Body of pancreas (tissue), 4 donors: ENCODE measurements at regions not wholly inside any gene's neighbourhood (a gene's known extent, or its start where the extent isn't known, plus 50 kb on each side); places are given as distances from the start of the nearest gene placed in this dataset.

Source experiments
- ATAC-seq: fragments of 150-250 bp; one replicate; pipeline ENCODE4 v1.9.1; 2016
- DNase-seq, 4 donors: peaks; one replicate each; pipeline ENCODE4 v3.0.0-alpha.2; 2019
- H3K27ac ChIP-seq, 4 donors: fragments of 200-600 bp; sonication (generic); 1 replicate in 3 of 4; 2 replicates in 1 of 4; pipeline versions ENCODE4 v1.5.1 to v1.6.1; 2016 to 2019; ENCODE audit warnings: mild to moderate bottlenecking in 1 of 4, mixed read lengths in 1 of 4, moderate library complexity in 1 of 4
- H3K27me3 ChIP-seq, 2 donors: fragments of 200-600 bp; sonication (generic); one replicate each; pipeline ENCODE4 v1.6.0; 2016; ENCODE audit warnings: mild to moderate bottlenecking in 1 of 2
- H3K36me3 ChIP-seq, 2 donors: fragments of 200-600 bp; sonication (generic); replicated peaks in 1 of 2; 2 replicates each; pipeline ENCODE4 v1.5.1; 2016; ENCODE audit warnings: low read depth in 2 of 2; ENCODE audit not compliant: insufficient read depth in 1 of 2
- H3K4me1 ChIP-seq: fragments of 200-600 bp; sonication (generic); one replicate; pipeline ENCODE4 v1.6.0; 2016
- H3K4me3 ChIP-seq, 2 donors: fragments of 200-600 bp; sonication (generic); 1 replicate in 1 of 2; 2 replicates in 1 of 2; pipeline ENCODE4 v1.5.1; 2016 to 2019
- H3K9me3 ChIP-seq, 3 donors: fragments of 200-600 bp; sonication (generic); 1 replicate in 2 of 3; 2 replicates in 1 of 3; pipeline ENCODE4 v1.5.1; 2016
- POLR2A ChIP-seq, 3 donors: fragments of 450-650 bp; IDR thresholded peaks; one replicate each; pipeline ENCODE4 v1.6.1; 2016; ENCODE audit warnings: antibody characterized with exemption in 3 of 3, mild to moderate bottlenecking in 2 of 3
- WGBS, 2 donors: methylation state at CpG; one replicate each; pipeline ENCODE4 v1.1.5; 2017; 5-methylcytosine and 5-hydroxymethylcytosine counted together
- intact Hi-C: fragments of 100-400 bp; cut with DNase I; formaldehyde crosslinking; loops from one replicate; pipeline ENCODE4 v1.15.1; 2023
- TF ChIP-seq, protein P1 (sequence below), 7 experiments: fragments of 450-650 bp in 4 of 7; fragments of 200-600 bp in 3 of 7; sonication (generic) in 3 of 7; IDR thresholded peaks; one replicate each; pipeline ENCODE4 v1.5.1; 2016 to 2019; ENCODE audit warnings: antibody characterized with exemption in 7 of 7

DNA sequence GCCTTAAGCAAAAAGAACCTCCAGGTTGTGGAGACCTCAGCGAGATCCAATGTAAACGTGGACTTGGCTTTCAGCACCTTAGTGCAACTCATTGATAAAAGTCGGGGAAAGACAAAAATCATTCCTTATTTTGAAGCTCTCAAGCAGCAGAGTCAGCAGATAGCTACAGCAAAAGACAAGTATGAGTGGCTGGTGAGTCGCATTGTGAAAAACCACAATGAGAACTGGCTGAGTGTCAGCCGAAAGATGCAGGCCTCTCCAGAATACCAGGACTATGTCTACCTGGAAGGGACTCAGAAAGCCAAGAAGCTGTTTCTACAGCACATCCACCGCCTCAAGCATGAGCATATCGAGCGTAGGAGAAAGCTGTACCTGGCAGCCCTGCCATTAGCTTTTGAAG, 58.5 kb downstream of the ARHGAP35 start:
- TF ChIP-seq, protein P1, sequence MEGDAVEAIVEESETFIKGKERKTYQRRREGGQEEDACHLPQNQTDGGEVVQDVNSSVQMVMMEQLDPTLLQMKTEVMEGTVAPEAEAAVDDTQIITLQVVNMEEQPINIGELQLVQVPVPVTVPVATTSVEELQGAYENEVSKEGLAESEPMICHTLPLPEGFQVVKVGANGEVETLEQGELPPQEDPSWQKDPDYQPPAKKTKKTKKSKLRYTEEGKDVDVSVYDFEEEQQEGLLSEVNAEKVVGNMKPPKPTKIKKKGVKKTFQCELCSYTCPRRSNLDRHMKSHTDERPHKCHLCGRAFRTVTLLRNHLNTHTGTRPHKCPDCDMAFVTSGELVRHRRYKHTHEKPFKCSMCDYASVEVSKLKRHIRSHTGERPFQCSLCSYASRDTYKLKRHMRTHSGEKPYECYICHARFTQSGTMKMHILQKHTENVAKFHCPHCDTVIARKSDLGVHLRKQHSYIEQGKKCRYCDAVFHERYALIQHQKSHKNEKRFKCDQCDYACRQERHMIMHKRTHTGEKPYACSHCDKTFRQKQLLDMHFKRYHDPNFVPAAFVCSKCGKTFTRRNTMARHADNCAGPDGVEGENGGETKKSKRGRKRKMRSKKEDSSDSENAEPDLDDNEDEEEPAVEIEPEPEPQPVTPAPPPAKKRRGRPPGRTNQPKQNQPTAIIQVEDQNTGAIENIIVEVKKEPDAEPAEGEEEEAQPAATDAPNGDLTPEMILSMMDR (IDR thresholded peaks at IDR 0.05) = no peak
- TF ChIP-seq POLR2A (IDR thresholded peaks at IDR 0.05) = no peak
- DNase-seq (no peak), ATAC-seq (no peak)
- H3K27ac ChIP-seq = no peak overlapping the region
- WGBS, 2 donors = 83% methylated on average over 8 of the region's 8 CpGs
- H3K27me3 ChIP-seq = no peaks in the 10 kb centered on the region
- peaks cover 0 to 8% of the 10 kb centered on the region in 2 donors for H3K36me3 ChIP-seq
- H3K4me3 ChIP-seq = no peak overlapping the region
- no peaks in the 10 kb centered on the region for H3K9me3 ChIP-seq
- peaks cover 3% of the 10 kb centered on the region for H3K4me1 ChIP-seq
- intact Hi-C loops = no loop called here

DNA sequence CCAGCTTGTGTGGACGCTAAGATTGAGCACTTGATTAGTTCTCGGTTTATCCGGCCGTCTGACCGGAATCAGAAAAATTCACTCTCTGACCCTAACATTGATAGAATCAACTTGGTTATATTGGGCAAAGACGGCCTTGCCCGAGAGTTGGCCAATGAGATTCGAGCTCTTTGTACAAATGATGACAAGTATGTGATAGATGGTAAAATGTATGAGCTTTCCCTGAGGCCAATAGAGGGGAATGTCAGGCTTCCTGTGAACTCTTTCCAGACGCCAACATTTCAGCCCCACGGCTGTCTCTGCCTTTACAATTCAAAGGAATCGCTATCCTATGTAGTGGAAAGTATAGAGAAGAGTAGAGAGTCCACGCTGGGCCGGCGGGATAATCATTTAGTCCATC, 59.6 kb downstream of the ARHGAP35 start:
- 81 to 84% methylated on average over 14 of the region's 14 CpGs for WGBS, 2 donors
- intact Hi-C loops = no loop called here
- peaks cover 0 to 8% of the 10 kb centered on the region in 2 donors for H3K36me3 ChIP-seq

DNA sequence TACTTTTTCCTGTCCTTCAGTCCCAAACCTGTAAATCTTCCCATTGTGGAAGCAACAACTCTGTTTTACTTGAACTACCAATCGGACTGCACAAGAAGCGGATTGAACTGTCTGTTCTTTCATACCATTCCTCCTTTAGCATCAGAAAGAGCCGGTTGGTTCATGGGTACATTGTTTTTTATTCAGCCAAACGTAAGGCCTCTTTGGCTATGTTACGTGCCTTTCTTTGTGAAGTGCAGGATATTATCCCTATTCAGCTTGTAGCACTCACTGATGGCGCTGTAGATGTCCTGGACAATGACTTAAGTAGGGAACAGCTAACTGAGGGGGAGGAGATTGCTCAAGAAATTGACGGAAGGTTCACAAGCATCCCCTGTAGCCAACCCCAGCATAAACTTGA, 60.3 kb downstream of the ARHGAP35 start:
- no peaks in the 10 kb centered on the region for H3K27me3 ChIP-seq
- DNase-seq (no peak), ATAC-seq (no peak)
- intact Hi-C loops = no loop called here
- H3K4me1 ChIP-seq = peaks cover 21% of the 10 kb centered on the region
- no peak overlapping the region for H3K27ac ChIP-seq
- whole genome bisulfite sequencing, 2 donors = 90 to 94% methylated on average over 7 of the region's 7 CpGs
- TF ChIP-seq POLR2A (IDR thresholded peaks at IDR 0.05) = no peak
- TF ChIP-seq, protein P1 (IDR thresholded peaks at IDR 0.05) = no peak
- H3K4me3 ChIP-seq = no peak overlapping the region
- H3K9me3 ChIP-seq = no peaks in the 10 kb centered on the region
- H3K36me3 ChIP-seq = peaks cover 0 to 8% of the 10 kb centered on the region in 2 donors

More for the DNA sequence above, 59.6 kb downstream of the ARHGAP35 start:
- no peak for DNase-seq
- Histone ChIP-seq H3K4me1 (peaks cover 14% of the 10 kb centered on the region), H3K4me3 (no peak overlapping the region), H3K27me3 (no peaks in the 10 kb centered on the region), H3K27ac (no peak overlapping the region), H3K9me3 (no peaks in the 10 kb centered on the region)
- ATAC-seq = no peak
- TF ChIP-seq, protein P1 (IDR thresholded peaks at IDR 0.05) = no peak
- TF ChIP-seq POLR2A (IDR thresholded peaks at IDR 0.05) = no peak

DNA sequence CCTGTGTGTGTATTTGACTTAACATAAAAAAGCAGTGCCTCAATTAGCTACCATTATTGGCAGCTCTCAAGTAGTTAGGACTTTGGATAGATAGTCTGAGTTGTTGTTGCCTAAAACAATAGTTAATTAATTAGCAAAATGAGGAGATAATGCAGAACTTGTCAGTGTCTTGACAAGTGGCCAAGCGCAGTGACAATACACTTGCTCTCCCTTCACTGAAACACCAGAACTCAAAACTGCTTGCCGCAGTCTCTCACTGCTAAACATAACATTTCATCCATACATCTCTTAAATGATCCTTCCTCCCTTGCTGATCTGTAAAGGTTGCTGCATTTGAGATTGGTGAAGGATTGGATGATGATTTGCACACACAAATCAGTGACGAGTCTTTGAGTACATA, 61.7 kb downstream of the ARHGAP35 start:
- ATAC-seq (no peak), DNase-seq (no peak)
- Histone ChIP-seq H3K4me1 (peaks cover 21% of the 10 kb centered on the region), H3K36me3 (peaks cover 0 to 8% of the 10 kb centered on the region in 2 donors), H3K9me3 (no peaks in the 10 kb centered on the region), H3K27ac (no peak overlapping the region), H3K27me3 (no peaks in the 10 kb centered on the region), H3K4me3 (no peak overlapping the region)
- 95 to 97% methylated on average over 3 of the region's 3 CpGs for WGBS, 2 donors
- intact Hi-C loops = no loop called here
- TF ChIP-seq, protein P1 (IDR thresholded peaks at IDR 0.05) = no peak
- no peak for TF ChIP-seq POLR2A (IDR thresholded peaks at IDR 0.05)

DNA sequence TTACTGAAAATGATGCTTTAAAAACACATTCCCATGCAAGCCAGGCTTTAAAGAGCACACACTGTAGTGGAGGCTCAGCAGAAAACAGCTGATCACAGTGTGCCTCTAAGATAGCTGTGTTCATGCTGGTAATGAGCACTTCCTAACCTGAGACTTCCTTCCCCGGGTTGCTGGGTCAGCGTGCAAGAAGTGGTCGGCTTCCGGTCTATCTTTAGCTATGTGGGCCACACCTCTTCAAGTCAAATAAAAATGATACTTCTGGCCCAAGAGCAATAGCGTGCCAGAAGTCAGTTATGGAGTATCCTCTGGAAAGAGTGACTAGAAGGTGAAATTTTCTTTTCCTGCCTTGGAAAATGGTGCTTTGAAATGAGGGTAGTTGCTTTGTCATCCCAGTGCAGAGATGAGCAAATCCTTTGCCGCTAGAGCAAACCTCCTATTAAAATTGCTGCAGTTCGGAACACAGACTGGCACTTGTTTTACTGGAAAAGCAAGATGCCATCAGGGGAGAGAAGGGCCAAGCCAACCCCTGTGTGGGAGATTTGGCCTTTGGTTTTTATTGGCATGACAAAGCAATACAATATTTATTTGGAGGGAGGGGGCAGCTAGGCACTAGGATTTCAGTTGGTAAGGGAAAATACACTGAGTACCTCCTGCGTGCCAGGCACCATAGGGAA, 64.2 kb downstream of the ARHGAP35 start:
- Histone ChIP-seq H3K4me3 (no peak overlapping the region), H3K27me3 (no peaks in the 10 kb centered on the region), H3K4me1 (peaks cover 21% of the 10 kb centered on the region), H3K9me3 (no peaks in the 10 kb centered on the region), H3K36me3 (peaks cover 0 to 3% of the 10 kb centered on the region in 2 donors), H3K27ac (peak overlapping the region; percentile 21 to 72 (median 62))
- 28 to 50% methylated on average over 8 of the region's 8 CpGs for WGBS, 2 donors
- intact Hi-C loops = no loop called here
- no peak for TF ChIP-seq POLR2A (IDR thresholded peaks at IDR 0.05)
- TF ChIP-seq, protein P1 (IDR thresholded peaks at IDR 0.05) = no peak
- ATAC-seq = peak; percentile 51
- DNase-seq = peak in 2 of 4 donors; percentile 8 to 16
